HG02623 (cell line): ENCODE measurements at regions not wholly inside any gene's neighbourhood (a gene's known extent, or its start where the extent isn't known, plus 50 kb on each side); places are given as distances from the start of the nearest gene placed in this dataset.

Experiments used
- ATAC-seq: cut with Tn5 transposase; IDR thresholded peaks from one replicate; pipeline ENCODE4 v1.9.1; 2021; ENCODE audit warnings: moderate library complexity; ENCODE audit not compliant: unreplicated experiment

DNA sequence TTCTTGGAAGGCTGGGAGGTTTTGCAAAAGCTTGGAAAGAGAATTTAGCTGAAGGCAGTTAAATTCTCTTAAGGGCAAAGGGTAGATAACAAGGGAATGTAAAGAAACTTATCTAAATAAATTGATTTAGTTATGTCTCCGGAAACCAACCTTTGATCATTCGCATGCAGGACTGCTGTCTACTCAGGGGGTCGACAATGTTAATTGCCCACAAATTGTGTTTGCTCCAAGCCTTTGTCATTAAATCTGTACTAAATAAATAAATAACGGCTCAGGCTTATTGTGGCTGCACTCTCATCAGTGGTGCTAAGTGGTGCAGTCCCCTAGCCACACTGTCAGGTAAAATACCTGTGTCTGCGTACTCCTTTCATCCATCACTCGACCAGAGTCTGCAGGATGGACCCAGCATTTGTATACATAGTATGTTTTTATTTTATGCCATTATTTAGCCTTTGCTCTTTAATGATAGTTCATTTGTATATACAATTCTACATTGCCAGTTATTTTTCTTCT, 497.4 kb upstream of the RASGRP1 start:
- no peak for ATAC-seq

DNA sequence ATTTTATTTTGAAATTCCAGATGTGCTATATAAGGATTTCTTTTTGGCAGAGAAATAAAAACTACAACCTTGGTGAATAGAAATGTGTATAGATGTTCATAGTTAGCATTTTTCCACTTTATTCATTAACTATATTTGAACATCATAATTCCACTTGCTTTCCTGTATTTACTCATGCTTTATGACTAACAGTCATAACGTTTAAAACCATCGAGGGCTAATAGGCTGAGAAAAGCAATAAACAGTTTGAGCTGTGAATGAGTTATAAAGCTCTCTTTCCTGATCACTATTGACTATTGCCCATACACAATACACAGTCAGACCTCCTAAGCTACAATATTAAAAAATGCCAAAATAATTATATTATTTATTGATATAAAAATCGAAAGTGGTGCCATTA, 502.1 kb upstream of the RASGRP1 start:
- ATAC-seq = no peak

DNA sequence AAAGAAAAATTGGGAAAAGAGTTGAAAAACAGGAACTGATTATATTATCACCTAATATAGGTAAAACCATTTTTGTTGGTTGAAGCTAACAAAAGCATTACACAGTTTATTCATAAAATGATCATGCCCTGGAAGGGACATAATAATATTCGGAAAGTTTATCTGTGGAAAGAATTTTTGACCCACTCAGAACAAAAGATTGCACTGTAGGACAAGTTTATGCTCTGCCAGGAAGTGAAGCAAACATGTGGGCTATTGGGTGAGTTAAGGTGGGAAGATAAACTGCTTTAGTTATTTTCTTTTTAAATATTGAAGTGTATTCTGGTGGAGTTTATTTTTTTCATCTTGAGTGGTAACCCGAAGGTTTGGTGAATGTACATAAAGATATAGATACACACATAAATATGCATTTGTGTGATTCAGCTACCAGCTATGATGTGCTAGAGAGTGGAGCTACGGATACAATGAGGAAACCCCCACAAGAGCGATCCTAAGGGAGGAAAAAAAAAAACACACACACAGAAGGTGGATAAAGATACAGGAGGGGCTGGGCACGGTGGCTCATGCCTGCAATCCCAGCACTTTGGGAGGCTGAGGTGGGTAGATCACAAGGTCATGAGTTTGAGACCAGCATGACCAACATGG, 506.4 kb upstream of the THBS1 start:
- no peak for ATAC-seq

DNA sequence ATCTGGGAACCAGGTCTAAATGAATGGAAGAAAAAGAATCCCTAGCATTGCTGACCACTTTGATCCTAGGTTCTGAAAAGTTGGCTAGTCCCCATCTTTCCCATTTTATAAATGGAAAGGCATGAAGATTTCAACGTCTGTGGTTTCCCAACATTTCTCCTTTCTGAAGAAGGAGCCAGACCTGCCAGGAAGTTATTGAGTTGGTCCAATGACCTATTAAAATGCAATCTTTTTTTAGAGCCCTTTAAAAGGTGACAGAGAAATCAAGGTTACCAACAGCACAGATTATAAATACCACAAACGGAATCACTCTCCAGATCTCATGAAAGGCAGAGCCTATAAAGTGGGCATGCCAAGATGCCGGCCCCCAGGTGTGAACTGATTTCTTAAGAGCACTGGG, 505.6 kb upstream of the THBS1 start:
- no peak for ATAC-seq

DNA sequence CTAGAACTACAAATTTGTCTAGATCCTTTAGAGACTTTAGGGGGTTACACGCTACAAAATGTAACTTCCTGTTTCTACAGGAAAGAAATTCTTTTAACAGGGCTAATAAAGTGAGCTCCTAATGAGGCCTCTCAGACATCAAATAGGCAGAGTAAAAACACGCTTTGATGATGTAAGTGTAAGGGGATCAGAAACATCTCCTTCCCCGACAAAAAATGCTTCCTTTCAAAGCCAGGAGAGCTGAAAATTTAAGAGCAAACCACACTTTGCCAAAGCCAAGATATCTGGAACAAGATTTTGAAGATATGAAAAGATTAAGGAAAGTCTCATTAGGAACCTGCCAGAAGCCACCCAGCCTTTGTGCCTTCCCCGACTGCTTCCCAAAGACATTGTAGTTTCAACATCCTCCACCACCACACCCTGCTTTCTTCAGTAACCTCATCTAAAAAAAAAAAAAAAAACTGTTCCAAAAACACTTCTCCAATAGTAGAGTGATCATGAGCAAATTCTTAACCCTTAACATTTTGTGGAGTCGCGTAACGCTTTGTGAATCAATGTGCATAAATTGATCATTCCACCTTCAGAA, 505.0 kb upstream of the THBS1 start:
- ATAC-seq = no peak

DNA sequence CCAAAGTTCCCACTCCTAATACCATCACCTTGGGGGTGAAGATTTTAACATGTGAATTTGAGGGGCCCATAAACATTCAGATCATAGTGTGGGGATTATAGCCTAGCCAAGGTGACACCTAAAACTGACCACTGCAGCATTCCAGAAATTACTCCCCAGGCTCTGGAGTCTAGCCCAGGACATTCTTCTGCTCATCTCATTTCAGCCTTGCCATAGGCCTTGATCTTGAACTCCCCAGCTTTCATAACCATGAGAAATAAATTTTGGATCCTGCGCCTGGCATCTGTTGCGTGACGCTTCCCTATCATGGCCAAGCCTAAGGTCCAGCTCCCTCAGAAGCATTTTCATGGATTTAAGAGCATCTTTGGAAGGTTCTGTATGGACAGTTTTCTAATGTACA, 502.9 kb upstream of the THBS1 start:
- no peak for ATAC-seq

DNA sequence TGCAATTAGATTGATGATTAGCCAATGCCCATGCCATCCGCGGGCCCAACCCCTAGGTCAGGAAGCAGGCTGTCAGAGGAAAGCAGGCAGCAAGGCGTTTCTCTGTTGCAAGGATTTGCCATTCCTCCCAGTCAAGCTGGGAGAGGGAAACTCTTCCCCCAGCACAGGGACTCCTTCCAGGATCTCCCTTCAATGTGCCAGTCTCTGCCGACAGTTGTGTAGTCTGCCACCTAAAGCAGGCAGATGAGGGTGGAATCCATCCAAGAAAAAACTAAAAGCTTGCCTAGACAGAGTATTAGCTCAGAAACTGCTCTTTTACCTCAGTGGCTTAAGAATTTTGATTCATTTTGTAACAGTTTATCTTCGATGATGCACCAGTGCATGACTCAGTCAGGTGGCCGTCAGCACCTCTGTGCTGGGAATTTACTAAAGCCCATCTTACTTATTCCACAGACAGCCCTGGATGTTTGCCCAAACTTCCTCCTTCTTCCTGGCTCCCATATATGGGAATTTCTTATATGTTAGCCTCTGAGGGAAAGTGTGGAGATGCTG, 501.5 kb upstream of the THBS1 start:
- no peak for ATAC-seq

DNA sequence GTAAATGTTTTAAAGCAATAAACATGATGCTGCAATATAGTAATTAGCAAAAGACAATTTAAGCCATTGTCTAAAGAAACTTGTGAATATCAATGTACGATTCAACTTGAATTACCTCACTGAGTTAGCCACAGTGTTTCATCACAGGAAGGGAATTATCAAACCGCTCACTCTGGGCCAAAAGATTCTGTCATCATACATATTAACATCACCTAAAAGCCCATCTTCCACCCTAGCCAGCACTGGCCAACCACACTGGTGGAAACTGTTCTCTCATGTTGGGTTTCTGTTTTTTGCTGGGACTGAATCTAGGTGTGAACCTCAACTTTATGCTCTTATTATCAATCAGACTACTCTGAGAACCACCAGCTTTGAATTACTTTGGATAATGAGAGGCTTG, 497.7 kb upstream of the THBS1 start:
- ATAC-seq = no peak

DNA sequence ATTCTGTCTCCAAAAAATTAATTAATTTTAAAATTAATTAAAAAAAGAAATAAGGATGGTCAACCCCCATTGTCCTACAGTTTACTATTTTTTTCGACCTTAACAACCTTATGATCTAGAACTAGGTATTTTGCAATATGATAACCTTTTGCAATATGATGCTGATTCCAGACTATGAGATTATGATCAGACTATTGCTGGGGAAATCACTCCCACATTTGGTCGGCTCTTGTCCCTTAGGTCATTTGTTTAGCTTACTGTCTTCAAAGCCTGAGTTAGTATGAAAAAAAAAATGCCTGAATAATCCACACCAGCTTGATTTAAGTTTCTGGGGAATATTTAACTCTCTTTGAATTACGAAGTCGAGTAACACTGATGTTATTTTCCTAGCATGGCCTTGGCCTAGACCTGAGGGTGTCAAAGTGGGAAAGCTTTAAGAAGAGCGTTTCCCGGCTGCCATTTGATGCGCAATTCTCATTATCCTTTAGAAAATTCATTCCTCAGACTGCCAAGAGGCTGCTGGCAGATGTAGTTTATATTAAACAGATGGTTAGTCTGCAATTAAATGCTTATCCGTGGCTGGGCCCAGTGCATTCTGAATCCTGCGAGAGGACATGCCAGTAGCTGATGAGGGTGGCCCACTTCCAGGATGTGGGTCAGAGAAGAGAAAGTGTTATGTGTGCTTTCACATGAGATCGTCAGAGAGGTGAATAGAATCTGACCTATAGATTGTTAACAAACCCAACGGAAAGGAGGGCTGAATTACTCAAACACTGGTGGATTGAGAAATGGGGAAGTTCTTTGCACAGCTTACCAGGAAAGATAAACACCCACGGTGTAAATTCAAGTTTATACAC, 496.0 kb upstream of the THBS1 start:
- ATAC-seq = no peak

DNA sequence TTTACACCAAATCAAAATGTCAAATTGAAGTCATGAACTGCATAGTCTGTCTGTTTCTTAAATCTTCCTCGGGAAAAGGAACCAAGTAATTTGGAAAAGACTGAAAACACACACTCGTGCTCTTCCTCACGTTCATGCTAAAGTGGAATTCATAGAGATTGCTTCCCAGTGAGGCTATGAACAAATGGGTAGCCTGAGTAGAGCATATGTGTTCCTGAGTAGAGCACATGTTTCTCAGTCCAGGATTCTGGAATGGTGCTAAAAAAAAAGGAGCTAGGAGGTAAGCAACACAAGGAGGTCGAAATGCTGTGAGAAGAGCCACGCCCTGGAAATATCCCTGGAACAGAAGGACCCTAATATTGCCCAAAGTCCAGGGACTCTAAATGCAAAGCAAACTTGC, 494.2 kb upstream of the THBS1 start:
- no peak for ATAC-seq

DNA sequence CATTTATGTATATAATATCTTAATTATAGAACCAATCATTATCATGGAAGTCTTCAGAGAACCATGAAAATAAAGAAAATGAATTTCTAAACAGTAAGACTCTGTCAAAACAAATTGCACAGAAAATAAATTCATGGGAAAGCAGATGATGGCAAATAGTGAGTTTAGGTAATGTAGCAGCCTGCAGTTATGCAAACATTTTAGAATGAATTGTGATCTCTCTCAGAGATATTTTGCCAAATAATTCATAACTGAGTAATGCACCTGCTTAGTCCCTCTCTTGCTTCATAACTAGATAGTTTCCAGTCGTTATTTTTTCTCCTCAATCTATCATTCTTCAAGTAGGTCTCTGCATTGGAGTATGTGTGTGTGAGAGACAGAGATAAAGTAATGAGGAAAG, 492.7 kb upstream of the THBS1 start:
- no peak for ATAC-seq

DNA sequence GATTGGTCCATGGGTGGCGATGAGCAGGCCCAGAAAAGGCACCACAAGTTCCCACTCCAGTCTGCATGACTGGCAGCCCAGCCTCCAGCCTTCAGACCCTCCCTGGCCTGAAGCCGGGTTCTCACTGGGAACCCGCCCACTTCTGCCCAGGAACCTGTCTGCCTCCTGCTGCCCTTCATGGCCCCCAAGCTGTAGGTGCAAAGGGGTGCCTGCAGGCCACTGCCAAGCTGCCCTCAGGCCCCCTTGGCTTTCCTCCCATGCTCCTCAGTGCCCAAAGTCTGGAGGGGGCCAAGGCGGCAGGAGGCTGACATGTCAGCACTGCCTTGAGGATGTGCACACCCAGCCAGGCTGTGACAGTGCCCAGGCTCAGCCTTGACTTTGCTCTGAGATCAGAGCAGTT, 488.5 kb upstream of the THBS1 start:
- no peak for ATAC-seq

DNA sequence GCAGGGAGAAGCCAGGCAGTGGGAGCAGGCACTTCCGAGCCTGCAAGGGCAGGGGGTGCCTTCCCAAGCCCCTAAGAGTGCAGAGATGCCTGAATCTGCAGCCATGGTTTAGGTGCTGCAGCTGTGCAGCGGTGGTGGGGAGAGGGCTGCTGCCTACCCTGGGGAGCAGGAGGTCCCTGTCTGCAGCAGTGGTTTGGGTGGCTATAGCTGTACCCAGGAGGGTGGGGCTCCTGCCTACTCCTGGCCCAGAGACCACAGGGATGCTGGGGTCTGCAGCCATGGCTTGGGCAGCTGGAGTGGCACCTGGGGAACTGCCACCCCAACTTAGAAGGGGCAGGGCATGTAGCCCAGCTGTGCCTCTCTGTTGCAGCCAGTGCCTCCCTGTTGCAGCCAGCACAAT, 488.1 kb upstream of the THBS1 start:
- ATAC-seq = no peak

DNA sequence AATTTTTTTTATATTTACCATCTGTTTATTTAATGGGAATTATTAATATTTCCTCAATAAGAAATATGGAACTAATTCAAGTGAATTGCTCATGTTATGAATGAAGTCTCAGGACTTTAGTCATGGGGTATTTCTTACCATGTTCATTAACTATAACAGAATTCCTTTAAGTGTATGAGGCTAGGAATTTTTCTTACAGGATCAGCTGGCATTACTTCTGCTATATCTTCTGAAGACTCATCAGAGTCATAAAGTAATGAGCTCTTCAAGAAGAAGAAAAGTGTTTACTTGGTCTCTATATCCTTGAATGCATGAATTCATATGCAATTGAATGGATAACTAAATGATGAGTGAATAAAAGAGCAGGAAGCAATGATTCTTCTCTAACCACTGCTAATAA, 486.8 kb upstream of the THBS1 start:
- ATAC-seq = no peak

DNA sequence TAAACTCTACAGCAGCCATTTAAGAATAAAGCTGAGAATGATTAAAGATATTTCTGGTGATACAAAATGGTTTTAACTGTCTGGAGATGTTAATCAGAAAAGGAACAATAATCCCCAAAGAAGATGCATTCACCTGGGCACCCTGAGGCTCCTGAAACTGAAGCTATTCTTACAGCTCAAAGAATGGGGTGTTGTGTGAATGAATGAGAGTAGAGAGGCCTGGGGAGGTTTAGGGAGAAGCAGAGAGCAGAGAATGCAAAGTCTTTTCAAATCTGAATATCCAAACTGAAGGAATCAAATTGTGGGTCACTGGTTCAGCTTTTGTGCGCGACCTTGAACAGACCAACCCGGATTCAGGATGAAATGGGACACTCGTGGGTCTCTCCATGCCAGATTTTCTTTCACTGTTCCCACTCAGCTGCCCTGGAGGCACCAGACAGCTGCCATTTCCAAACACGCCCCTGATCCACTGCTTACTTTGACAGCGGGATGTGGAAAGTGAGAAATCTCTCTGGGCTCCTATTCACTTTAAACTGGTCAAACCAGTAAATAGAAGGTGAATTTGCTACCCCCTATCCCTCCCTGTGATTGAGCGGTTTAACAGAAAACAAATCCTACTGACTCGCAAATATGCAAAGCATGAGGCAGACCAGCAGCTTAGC, 485.5 kb upstream of the THBS1 start:
- no peak for ATAC-seq

DNA sequence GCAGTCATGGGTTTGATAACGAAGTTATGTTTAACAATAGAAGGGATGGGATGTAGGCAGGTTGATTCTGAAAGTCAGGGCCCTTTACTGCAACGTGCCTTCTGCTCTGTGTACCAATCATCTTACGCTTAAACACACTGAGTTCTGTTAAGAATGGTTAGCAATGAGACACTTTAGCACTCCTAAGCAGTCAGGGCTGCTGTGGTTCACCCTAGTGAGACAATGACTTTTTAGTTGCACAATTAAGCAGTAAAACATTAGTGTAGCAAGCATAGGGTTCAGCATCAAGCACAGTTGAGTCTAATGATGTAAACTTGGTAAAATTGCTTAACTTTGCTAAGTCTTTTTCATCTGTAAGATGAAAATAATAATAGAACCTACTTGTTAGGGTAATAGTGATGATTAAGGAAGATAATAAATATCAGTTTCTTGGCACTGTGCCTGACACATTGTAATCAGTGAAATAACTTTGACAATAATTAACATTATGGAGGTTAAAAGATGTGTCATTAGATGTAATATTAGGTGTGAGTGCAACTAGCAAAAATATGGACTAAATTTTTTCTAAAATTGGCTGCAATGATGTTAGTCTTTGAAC, 484.2 kb upstream of the THBS1 start:
- ATAC-seq = no peak

DNA sequence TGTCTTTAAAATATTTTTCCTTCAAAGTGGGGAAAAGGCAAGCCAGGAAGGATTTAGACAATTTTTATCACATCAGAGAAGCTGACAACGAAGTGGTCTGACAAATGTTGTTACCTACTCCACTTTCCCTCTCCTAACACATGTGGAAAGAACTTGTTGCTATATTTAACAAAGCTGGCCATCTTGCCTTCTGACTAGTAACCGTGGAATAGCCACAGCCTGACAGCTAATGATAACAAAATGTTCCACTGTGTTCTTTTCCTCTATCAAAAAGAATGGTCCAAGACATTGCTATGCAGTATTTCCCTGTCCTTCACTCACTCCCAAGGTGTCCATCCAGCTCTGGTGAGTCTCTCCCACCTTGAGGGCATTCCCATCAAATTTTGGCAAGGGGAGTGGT, 481.4 kb upstream of the THBS1 start:
- no peak for ATAC-seq

DNA sequence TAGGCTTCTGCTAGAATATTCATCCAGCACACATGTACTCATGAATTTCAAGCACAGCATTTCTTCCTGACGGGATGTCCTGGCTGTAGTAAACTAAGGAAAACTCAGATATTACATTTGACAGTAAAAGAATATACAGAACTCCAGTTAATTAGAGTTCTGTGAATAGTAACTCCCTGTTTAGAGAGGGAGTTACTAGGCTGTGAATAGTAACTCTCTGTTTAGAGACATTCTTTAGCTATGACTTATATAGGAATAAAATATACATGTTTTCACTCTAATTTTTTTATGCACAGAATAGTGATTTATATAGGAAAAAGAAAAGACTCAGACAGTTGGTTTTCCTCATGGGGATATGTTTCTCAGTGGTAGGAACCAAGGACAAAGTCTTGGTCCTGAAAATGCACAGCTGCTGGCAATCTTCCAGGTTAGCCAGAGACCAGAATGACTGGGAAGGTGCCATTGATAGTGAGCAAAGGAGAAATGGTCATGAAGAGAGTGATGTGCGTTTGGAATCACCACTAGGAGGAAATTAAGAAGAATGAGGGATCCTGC, 480.7 kb upstream of the THBS1 start:
- no peak for ATAC-seq

DNA sequence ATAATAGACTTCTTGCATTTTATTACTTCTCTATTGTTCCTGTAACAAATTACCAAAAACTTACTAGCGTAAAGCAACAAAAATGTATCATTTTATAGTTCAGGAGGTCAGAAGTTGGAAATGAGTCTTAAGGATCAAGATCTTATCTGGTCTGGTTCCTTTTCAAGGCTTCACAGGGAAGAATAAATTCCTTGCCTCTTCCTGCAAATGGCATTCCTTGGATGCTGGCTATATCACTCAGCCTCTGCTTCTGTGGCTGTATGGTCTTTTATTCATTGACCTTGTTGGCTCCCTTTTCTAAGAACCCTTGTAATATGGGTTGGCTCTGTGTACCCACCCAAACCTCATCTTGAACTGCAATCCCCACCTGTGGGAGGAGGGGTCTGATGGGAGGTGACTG, 478.4 kb upstream of the THBS1 start:
- no peak for ATAC-seq

DNA sequence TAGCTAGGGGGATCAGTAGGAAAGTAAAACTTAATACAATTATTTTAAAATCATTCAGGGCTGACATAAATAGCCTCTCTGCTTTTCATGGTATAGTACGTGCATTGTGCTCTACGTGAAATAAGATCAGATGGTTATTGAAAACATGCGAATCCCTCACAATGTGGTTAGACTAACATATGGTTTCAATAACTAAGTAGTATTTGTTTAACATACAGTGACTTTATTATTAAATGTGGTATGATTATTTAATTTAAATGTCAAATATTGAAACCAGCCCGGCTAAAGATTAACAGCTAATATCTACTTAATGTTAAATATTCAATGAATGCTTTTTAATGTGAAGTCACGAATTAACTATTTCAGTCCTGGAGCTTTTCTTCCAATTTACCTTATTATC, 473.9 kb upstream of the THBS1 start:
- no peak for ATAC-seq

DNA sequence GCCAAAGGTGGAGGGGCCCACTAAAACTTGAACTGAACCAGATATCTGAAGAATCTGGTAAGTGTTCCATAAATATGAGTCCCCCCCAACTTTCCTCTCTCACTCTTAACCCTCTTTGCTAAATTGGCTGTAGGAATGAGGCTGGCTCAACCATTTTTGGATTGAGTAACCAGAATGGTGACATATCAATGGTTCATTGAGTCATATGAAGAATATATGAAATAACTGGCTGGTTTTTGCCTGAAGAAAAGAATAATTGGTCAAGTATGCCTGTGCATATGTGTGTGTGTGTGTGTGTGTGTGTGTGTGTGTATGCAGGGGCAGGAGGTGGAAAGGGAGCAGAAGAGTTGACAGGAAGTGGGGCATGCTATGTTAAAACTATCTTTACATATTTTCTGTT, 472.9 kb upstream of the THBS1 start:
- ATAC-seq = no peak
